Stimulated activated naive CD4-positive, alpha-beta T cell treated with Interleukin-2 at 50 U/mL for 16 hours (primary cell): ENCODE measurements at regions not wholly inside any gene's neighbourhood (a gene's known extent, or its start where the extent isn't known, plus 50 kb on each side); places are given as distances from the start of the nearest gene placed in this dataset.

Experiments
- DNase-seq: peaks from one replicate; lab custom pipeline; 2025; lab: John Stamatoyannopoulos, UW

DNA sequence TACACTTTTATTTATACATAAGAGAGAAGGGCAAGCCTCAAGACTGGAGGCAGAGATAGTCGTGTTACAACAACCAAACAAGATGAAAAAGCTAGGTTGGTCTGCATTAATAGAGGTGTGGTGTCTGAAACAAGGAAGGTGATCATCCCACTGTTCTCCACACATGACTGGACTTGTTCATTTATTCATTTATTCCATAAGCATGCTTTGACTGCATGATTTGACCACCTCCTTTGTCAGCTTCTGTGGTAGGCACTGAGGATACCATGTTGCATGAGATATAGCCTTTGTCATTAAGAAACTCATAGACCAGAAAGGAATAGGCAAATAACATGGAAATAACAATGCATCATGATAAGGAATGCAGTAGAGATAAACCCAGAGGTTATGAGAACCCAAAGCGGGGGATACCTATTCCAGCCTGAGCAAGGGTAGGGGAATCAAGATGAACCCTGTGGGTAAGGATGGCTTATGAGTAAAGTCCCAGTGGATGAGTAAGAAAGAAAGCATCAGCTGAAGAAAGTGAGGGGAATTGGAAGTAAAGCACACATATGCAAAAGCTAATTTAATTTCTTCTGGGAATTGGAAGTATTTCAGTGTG lies 173.7 kb upstream of the FGGY start:
- DNase-seq: no peak

GRCh38 chr1:59124166-59124565 lies 172.7 kb upstream of the FGGY start:
- DNase-seq: no peak

DNA sequence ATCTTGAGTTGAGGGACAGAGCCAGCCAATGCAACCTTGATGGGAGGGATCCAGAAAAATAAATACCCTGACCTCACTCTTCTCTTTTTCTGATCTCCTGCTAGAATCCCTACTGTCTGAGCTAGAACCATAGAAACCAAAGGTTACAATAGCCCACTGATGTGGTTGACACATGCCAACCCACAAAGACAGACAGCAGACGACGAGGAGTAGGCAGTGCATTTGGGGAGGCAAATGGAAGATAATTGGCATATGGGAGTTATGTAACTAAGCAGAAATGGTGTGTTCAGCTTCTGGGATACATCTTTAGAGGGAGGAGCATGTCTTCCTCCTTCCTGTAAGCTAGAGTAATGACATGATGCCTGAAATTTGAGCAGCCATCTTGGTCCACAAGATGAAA lies 171.7 kb upstream of the FGGY start:
- DNase-seq: no peak

DNA sequence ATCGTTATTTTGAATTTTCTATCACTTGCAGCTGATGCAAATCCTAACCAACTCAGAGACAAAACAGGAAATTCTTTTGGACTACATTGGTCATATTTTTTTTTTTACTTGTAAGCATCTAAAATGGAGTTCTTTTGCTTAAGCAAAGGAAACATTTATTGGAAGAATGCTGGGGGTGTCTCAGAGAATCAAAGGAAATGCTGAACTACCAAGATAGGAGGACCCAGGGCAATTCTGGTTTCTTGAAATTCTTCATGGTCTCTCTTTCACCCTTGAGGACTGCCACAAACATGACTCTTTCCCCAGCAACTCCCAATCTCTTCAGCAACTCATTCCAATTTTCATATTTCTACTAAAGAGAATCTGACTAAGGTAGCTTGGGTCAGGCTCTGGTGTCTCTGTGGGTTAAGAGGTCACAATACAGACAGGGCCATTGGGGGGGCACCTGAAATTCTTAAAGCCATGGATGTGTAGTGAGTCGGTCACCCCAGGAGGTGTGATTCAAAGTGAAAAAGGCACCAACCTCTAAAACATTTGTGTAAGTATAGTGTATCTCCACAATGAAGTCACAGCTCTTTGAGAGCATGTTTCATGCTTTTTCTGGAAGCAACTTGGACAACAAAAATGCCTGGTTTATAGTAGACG lies 171.1 kb upstream of the FGGY start:
- no peak for DNase-seq

DNA sequence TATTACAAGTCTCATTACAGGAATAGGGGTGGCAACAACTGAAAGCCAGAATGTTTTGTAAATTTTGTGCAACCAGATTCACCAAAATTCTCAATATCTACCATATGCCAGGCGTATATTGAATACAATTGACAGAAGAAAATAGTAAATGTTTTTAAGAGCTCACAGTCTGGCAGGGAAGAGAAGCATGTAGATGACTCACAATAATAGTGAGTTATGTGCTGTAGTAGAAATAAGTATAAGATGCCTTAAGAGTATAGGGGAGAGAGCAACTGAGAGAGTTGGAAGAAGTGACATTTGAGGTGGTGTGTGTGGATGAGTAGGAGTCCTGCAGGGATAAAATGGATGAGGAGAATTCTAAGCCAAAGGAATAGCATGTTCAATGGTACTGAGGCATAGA lies 170.5 kb upstream of the FGGY start:
- no peak for DNase-seq

DNA sequence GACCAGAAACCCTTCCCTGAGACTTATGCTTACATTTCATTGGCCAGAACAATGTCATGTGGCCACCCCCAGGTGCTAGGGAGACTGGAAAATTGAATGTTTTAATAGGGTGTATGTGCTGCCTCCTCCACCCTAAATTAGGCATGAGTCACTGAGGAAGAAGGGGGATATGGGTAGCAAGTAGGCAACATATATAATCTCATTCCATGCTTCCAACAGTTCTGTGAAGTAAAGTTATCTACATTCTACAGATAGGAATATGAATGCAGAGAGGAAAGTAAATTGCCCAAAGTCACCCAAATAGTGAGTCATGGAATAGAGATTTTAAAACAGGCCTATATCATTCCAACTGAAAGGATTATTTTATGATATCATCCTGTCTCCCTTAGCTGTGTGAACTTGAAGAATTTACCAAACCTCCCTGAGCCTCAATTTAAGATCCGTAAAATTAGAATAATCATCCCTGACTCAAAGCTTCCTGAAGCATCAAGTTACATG lies 168.6 kb upstream of the FGGY start:
- no peak for DNase-seq

DNA sequence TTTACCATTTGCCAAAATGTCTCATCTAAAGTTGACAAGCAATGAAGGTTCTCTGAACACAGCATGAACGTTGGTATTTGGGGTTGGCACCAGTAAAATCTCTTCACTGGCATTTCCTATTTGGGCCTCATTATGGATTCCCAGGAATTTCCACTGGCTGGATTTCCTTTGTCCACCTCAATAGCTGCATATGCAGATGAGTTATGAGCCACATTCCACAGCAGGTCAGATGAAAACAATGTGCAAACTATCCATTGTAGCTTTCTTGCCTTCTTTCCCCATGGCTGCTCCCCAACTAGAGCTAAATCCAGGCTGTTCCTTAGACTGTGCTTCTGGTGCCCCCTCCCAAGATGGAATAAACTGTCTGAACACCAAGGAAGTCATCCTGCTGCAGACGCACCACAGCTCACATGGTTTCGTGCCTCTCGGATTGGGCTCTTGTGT lies 168.1 kb upstream of the FGGY start:
- DNase-seq: no peak

GRCh38 chr1:59132295-59132694 lies 164.6 kb upstream of the FGGY start:
- no peak for DNase-seq

- DNase-seq: no peak
Measured at GRCh38 chr1:59133997-59134396, 162.9 kb upstream of the FGGY start.

DNA sequence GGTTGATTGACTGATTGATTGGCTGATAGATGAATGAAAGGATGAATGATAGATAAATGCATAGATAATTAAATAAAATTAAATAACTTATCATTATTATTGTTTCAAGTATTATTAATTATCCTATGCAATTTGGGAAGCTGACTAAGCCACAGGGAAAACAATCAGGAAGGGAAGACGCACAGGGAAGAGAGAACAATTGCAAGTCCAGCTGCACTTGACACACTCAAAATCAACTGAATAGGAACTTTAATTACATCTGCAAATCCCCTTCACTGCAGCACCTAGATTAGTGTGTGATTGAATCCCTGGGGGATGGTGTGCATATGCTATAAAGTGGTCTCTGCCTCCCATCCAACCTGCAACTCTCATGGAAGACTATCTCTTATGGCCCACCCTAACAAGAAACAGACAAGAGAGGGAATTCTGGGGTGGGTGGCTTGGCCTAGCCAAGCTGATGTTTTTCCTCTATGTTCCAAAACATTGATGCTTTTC lies 161.1 kb upstream of the FGGY start:
- no peak for DNase-seq

- DNase-seq: no peak
Measured at GRCh38 chr1:59136541-59137275, 160.2 kb upstream of the FGGY start.

- no peak for DNase-seq
Measured at GRCh38 chr1:59137276-59137615, 159.6 kb upstream of the FGGY start.

- DNase-seq: no peak
Measured at GRCh38 chr1:59137968-59138367, 158.9 kb upstream of the FGGY start.

- no peak for DNase-seq
Measured at GRCh38 chr1:59138402-59138801, 158.5 kb upstream of the FGGY start.

DNA sequence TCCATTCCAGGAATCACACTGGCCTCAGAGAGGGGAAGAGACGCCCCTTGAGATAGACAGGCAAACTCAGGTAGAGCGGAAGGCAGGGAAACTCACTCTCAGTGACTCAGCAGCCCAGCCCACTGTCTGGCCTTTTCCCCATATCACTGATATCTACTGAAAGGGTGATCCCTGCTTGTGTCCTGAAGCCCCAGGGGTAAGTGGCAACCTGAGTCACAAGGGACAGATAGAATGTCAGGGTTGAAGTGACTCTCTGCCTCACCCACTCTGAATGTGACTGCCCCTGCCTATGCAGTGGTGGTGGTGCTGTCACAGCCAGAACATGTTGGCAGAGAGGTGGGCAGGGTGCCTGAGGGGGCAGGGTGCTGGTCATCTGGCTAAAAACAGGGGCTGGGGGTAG lies 157.5 kb upstream of the FGGY start:
- no peak for DNase-seq

- no peak for DNase-seq
Measured at GRCh38 chr1:59141267-59141863, 155.5 kb upstream of the FGGY start.

GRCh38 chr1:59142311-59143132 lies 154.4 kb upstream of the FGGY start:
- DNase-seq: no peak

DNA sequence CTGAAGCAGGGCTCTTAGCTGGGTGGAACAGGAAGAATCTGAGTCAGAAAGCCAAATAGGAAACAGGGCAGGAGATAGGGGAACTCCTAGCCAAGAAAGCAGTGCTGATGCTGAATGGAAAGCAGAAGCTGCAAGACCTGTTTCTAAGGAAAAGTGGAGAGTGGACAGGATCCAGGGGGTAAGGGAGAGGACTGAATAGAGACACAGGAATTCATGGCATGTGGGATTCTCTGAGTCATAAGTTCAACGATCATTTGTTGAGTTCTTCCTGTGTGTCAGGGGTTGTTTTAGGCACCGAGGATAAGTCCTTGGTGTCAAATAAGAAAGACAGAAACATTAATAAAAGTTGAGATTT lies 153.8 kb upstream of the FGGY start:
- DNase-seq: no peak

GRCh38 chr1:59143811-59144210 lies 153.1 kb upstream of the FGGY start:
- no peak for DNase-seq

GRCh38 chr1:59144959-59145358 lies 151.9 kb upstream of the FGGY start:
- DNase-seq: no peak

DNA sequence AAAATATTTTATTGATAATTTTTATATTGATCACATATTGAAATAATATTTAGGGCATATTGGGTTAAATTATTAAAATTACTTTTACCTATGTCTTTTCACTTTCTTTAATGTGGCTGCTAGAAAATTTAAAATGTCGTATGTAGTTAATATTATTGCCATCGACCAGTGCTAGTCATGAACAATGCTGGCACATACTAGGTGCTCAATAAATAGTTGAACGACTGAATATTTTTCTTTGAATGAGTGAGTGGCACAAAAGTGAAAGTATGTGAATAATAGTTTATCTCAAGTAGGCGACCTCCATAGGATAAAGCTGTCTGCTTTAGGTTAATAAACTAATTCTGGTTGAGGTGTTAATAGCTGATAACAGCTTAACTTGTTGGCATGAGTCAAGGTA lies 150.8 kb upstream of the FGGY start:
- DNase-seq: no peak
